Duodenal mucosa (tissue), 2 donors: ENCODE measurements at regions not wholly inside any gene's neighbourhood (a gene's known extent, or its start where the extent isn't known, plus 50 kb on each side); places are given as distances from the start of the nearest gene placed in this dataset.
A peak's percentile ranks its signal among the peaks of the same experiment; 100 is the strongest.

ENCODE experiments used
- H3K27ac ChIP-seq: one replicate; pipeline ENCODE4 v1.7.0; 2013; ENCODE audit warnings: low read depth, low read length
- H3K27me3 ChIP-seq, 2 donors: one replicate each; pipeline ENCODE4 v1.7.0; 2013; ENCODE audit warnings: low read length in 2 of 2, control low read depth in 1 of 2; ENCODE audit not compliant: insufficient read depth in 2 of 2, control insufficient read depth in 1 of 2
- H3K36me3 ChIP-seq, 2 donors: one replicate each; pipeline ENCODE4 v1.7.0; 2013; ENCODE audit warnings: low read length in 2 of 2, control low read depth in 1 of 2; ENCODE audit not compliant: insufficient read depth in 2 of 2, control insufficient read depth in 1 of 2
- H3K4me1 ChIP-seq, 2 donors: one replicate each; pipeline ENCODE4 v1.7.0; 2013; ENCODE audit warnings: low read length in 2 of 2, control low read depth in 1 of 2; ENCODE audit not compliant: insufficient read depth in 2 of 2, control insufficient read depth in 1 of 2
- H3K4me3 ChIP-seq, 2 donors: one replicate each; pipeline ENCODE4 v1.7.0; 2013; ENCODE audit warnings: low read length in 2 of 2, low read depth in 1 of 2
- H3K9ac ChIP-seq, 2 donors: one replicate each; pipeline ENCODE4 v1.7.0; 2013; ENCODE audit warnings: low read length in 2 of 2, low read depth in 1 of 2
- H3K9me3 ChIP-seq, 2 donors: one replicate each; pipeline ENCODE4 v1.7.0; 2013; ENCODE audit warnings: low read length in 2 of 2, control low read depth in 1 of 2; ENCODE audit not compliant: control insufficient read depth in 1 of 2

DNA sequence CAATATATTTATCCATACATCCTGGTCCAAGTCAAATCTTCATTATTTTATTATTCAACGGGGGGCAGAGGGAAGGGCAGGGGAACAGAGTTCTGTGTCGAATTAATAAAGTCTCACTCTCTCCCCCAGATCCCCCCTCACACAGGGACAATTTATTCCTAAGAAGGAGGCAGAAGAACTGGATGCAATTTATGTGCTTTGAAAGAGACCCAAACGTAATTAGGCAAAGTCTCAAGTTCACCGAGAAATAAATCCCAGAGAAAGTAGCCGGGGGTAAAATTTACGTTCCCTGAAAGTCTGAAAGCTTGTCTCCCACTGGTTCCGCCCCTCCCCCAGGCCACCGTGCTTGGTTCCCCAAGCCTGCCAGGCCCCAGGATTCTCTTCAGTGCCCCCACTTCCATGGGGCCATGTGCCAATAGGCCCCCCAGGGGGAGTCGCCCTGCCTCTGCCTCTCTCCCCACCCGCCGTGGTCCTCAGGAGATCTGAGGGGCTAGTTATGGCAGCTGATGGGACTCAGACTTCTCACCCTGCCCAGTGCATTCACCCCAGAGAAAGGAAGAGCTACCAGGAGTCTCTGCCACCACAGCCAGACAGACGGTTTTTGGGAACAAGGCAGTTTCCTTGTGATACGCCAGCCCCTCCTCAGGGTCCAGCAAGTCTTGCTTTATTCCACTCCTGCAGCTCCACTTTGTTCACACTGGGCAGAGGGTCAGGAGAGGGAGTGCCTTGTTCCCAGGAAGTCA lies 215.5 kb downstream of the CYP26B1 start:
- H3K9me3 ChIP-seq = no peaks in the 10 kb centered on the region
- no peak overlapping the region for H3K9ac ChIP-seq
- no peaks in the 10 kb centered on the region for H3K36me3 ChIP-seq
- H3K27me3 ChIP-seq = no peaks in the 10 kb centered on the region
- H3K27ac ChIP-seq = no peak overlapping the region
- no peak overlapping the region for H3K4me3 ChIP-seq
- peaks cover 23 to 34% of the 10 kb centered on the region in 2 donors for H3K4me1 ChIP-seq

DNA sequence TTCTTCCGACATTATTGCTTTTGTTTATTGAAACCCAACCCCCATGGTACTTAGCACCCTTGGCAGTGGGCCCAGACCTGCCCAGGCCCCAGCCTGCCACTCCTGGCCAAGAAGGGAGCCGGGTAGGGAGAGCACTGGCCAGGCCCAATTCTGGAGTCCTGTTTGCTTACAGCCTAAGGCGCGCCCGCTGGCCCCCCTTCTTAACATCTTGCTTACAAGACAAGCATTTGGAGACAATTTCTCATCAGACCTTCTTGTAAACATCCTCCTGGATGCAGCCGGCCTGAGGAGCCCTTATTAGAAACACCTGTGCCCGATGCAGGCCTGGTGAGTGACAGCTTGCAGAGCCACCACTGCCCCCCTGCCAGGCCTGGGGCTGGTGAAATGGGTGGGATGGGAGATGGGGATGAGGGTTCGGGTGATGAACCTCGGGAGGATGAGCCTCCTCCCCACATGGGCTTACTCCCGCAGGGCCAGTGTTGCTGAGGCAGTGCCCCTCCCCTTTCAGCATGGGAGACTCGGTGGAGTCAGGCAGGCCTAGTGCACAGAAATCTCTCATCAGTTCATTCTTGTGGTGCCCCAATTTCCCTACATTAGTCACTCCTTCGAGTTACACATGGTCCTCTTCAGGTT lies 217.5 kb downstream of the CYP26B1 start:
- Histone ChIP-seq H3K27me3 (no peaks in the 10 kb centered on the region), H3K9ac (no peak overlapping the region), H3K36me3 (no peaks in the 10 kb centered on the region), H3K4me1 (peaks cover 41 to 52% of the 10 kb centered on the region in 2 donors), H3K27ac (no peak overlapping the region), H3K9me3 (no peaks in the 10 kb centered on the region), H3K4me3 (no peak overlapping the region)

DNA sequence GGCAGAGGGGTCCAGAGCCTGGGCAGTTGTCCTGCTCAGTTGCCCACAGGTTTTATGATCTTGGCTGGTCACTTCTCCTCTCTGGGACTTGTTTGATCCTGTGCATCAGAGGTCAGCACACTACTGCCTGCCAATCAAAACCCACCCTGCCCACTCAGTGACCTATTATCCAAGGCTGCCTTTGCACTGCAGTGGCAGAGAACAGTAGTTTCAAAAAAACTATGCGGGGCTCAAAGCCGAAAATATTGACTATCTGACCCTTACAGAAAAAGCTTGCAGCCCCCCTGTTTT lies 218.2 kb downstream of the CYP26B1 start:
- H3K36me3 ChIP-seq = no peaks in the 10 kb centered on the region
- no peak overlapping the region for H3K9ac ChIP-seq
- H3K27ac ChIP-seq = no peak overlapping the region
- H3K9me3 ChIP-seq = no peaks in the 10 kb centered on the region
- H3K4me1 ChIP-seq = peaks cover 42 to 51% of the 10 kb centered on the region in 2 donors
- H3K4me3 ChIP-seq = no peak overlapping the region
- H3K27me3 ChIP-seq = no peaks in the 10 kb centered on the region

DNA sequence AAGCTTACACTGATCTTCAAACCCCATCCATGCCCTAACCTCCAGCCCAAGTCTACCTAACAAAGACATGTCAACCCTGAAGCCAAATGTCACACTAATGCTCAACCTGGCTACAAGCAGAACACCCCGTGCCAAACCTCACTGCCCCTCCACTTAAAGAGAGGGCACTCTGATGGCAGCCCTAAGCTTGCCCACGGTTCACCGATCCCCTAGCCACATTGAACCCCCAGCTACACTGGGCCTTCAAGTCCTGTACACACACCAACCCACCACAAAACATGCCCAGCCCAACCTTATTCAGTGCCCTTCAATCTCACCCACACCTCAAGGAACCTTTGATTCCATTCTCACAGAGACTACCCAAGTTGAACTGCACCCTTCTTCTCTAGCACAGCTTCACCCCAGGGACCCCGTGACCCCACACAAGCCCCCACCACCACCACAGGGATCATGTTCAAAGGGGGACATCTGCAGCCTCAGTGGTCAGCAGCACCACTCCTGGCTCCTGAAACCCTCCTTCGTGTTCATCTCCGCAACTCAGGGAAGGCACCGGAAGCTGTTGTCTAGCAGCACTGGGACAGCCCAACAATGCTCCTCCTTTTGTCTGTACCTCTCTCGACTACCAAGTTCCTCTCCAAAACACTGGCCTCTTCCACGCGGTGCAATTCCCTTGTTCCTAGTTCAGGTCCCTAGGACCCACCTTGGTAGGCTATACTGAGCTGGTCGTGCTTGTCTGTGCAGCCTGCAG lies 218.8 kb downstream of the CYP26B1 start:
- Histone ChIP-seq H3K36me3 (no peaks in the 10 kb centered on the region), H3K4me1 (peaks cover 42 to 48% of the 10 kb centered on the region in 2 donors), H3K9me3 (no peaks in the 10 kb centered on the region), H3K27me3 (no peaks in the 10 kb centered on the region), H3K27ac (no peak overlapping the region), H3K9ac (no peak overlapping the region), H3K4me3 (no peak overlapping the region)

DNA sequence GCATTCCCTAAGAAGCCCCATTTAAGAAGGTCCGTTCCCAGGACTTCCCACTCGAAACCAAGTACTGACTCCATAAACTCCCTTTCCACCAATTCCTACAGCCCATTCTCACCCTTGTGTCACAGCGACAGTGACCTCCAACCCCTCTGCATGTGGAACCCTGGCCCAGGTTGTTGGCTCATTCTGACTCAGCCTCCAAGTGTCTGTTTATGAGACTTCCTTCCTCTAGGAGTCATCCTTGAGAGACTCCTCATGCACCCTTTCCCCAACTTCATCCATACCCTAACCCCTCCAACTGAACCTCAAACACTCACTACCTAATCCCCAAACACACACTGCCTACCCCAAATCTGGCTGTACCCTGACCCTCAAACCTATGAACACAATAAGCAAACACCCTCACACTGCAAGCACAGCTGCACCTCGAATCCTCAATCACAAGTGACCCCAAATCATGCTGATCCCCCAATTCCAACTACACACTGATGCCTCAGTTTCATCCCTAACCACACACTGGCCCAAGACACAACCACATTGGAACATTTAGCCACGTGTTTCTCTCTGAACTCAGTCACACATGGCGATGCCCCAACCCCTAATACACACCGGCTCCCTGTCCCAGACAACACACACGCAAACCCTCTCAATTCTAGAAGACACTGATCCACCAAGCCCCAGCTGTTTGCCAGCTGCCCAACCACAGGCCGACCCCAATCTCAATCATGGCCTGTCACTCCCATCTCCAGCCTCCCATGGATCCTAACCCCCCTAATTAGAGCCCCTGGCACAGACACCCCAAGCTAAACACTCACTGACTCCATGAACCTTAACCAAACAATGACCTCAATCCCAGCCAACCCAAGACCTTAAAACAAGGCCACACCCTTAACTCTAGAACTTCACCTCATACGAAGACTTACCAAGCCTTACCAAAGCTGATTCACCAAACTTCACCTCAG lies 219.6 kb downstream of the CYP26B1 start:
- H3K27me3 ChIP-seq = no peaks in the 10 kb centered on the region

DNA sequence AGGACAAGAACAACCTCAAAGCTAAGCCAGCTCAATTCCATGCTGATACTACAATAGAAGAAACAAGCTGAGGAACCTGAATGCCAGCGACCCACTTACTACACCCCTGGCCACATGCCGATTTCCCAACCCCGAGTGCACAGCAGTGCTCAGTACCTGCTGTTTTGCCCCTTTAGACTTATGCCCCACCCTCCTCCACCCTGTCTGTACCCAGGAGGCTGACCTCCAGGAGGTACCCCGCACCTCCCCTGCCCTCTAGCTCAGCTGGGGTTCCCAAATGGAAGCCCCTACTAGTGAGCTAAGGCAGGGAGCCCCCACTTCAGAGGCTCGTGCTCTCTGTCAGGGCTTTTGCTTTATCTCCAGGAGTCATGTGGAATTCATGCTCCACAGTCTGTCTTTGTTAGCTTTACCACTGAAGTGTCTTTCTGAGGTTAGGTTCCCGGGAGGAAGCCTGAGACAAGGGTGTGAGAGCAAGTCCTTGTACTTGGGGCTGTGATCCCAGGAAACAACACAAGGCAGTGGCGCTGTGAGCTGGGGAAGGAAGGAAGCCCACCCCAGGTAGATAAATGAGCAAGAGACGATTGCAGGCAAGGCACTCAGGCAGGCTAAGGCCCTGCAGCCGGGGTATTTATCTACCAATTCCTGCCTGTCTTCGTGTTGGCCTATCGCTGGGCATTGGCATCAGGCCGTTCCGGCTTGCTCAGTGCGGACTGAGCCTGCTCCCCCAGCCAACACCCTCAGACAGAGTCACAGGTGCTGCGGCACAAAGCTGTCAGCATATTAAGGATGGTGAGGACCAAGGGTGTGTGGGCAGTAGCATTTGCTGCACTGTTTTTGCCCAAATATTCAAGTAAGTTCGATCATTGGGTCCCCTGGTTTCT lies 220.5 kb downstream of the CYP26B1 start:
- Histone ChIP-seq H3K4me3 (no peak overlapping the region), H3K36me3 (no peaks in the 10 kb centered on the region), H3K9me3 (no peaks in the 10 kb centered on the region), H3K27ac (no peak overlapping the region), H3K9ac (no peak overlapping the region), H3K27me3 (no peaks in the 10 kb centered on the region), H3K4me1 (peaks cover 42 to 48% of the 10 kb centered on the region in 2 donors)

More for the DNA sequence above, 219.6 kb downstream of the CYP26B1 start:
- H3K4me3 ChIP-seq = no peak overlapping the region
- no peaks in the 10 kb centered on the region for H3K36me3 ChIP-seq
- peaks cover 42 to 48% of the 10 kb centered on the region in 2 donors for H3K4me1 ChIP-seq
- no peak overlapping the region for H3K27ac ChIP-seq
- H3K9ac ChIP-seq = no peak overlapping the region
- H3K9me3 ChIP-seq = no peaks in the 10 kb centered on the region

DNA sequence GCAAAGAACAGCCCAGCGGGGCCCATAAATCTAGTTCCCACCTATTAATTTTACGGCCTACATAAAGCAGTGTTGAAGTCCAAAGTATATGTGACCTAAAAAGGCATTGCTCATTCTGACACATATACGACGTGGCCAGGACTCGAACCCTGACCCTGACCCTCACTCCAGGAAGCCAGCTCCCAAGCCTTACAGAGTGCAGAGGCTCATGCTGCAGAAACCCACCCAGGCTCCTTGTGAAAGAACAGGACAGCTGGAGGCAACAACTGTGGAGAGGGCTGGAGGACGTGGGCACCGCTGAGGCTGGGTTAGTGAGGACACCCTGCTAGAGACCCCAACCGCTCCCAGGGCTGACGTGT lies 221.6 kb downstream of the CYP26B1 start:
- Histone ChIP-seq H3K27ac (no peak overlapping the region), H3K4me3 (no peak overlapping the region), H3K27me3 (peaks cover 0 to 3% of the 10 kb centered on the region in 2 donors), H3K9ac (no peak overlapping the region), H3K9me3 (no peaks in the 10 kb centered on the region), H3K36me3 (no peaks in the 10 kb centered on the region), H3K4me1 (peaks cover 42 to 48% of the 10 kb centered on the region in 2 donors)

DNA sequence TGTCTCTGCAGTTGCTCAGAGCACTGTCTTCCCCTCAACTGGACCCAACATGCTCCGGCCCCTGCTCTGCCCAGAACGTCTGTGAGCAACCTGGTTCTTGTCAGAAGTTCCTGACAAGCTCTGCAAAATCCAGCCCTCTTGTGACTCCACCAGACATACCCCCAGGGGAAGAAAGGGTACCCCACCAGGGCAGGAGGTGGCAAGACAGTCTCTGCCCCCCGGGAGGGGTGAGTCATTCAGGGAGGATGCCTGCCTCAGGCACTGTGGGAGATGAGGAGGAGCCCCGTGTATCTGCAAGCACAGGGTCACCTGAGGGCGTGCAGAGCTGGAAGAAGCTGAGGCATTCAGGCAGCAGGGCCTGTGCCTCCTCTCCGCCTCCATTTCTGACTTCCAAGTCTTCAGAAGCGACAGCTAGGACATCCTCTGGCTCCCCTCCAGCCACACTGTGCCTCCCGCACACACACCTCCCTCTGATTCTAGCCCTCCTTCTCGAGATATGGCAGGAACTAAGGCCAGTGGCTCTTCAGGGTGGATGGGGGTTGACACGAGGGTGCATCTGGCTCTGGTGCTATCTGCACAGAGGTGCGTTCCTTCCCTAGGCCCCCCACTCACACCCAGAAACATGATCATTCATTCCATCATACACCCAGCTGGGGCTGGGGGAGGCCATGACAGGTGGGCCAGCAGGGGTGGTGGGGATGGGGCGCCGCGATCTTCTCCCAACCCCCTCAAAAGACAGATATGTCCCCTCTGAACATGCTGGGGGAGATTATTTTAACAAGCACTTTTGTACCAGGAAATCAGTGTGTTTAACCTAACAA lies 222.2 kb downstream of the CYP26B1 start:
- Histone ChIP-seq H3K36me3 (no peaks in the 10 kb centered on the region), H3K9me3 (no peaks in the 10 kb centered on the region), H3K4me3 (no peak overlapping the region), H3K27ac (no peak overlapping the region), H3K9ac (peak overlapping the region in 1 of 2 donors; percentile 15), H3K27me3 (peaks cover 0 to 3% of the 10 kb centered on the region in 2 donors), H3K4me1 (peaks cover 42 to 43% of the 10 kb centered on the region in 2 donors)
